IMR-90 (cell line): ENCODE measurements at regions not wholly inside any gene's neighbourhood (a gene's known extent, or its start where the extent isn't known, plus 50 kb on each side); places are given as distances from the start of the nearest gene placed in this dataset.

Experiments used
- ATAC-seq: fragments of 200-7000 bp; cut with Tn5 transposase; 2 replicates; pipeline ENCODE4 v1.9.1; 2020; ENCODE audit warnings: low read depth, mild to moderate bottlenecking, moderate library complexity
- BruUV-seq: library from RNA; stranded (reverse); fragments of 400-500 nt; replicated peaks from 2 replicates; lab custom pipeline; 2021; lab: Mats Ljungman, UMichigan
- CTCF ChIA-PET: fragments of 300-600 bp; formaldehyde crosslinking; extraction: SDS; loops from one replicate; lab custom pipeline; 2021; ENCODE audit warnings: antibody characterized with exemption; lab: Yijun Ruan, JAX
- POLR2A ChIA-PET: fragments of 300-600 bp; sonication (Branson Sonifier 250); formaldehyde crosslinking; loops from one replicate; lab custom pipeline; 2022; ENCODE audit warnings: antibody characterized with exemption; ENCODE audit not compliant: unreplicated experiment; lab: Charles Lee
- DNase-seq: peaks from one replicate; pipeline ENCODE4 v3.0.0; 2013
- H2AFZ ChIP-seq: replicated peaks from 2 replicates; pipeline ENCODE3; 2013; ENCODE audit warnings: low read length, mild to moderate bottlenecking; ENCODE audit not compliant: poor library complexity
- H2AK5ac ChIP-seq: 2 replicates; pipeline ENCODE4 v1.6.1; 2013; ENCODE audit warnings: low read depth, low read length, inconsistent platforms
- H2AK9ac ChIP-seq: replicated peaks from 2 replicates; pipeline ENCODE3; 2013; ENCODE audit warnings: mild to moderate bottlenecking, low read depth, low read length, moderate library complexity; ENCODE audit not compliant: poor library complexity
- H2BK120ac ChIP-seq: 2 replicates; pipeline ENCODE4 v1.6.1; 2013; ENCODE audit warnings: low read depth, low read length, inconsistent platforms
- H2BK15ac ChIP-seq: 3 replicates; pipeline ENCODE4 v1.6.1; 2013; ENCODE audit warnings: low read depth, low read length, inconsistent platforms
- H2BK20ac ChIP-seq: 2 replicates; pipeline ENCODE4 v1.6.1; 2013; ENCODE audit warnings: low read depth, mild to moderate bottlenecking, inconsistent platforms, low read length, moderate library complexity
- H2BK5ac ChIP-seq: 2 replicates; pipeline ENCODE4 v1.6.1; 2013; ENCODE audit warnings: mild to moderate bottlenecking, low read depth, low read length, inconsistent platforms; ENCODE audit not compliant: poor library complexity, severe bottlenecking
- H3K14ac ChIP-seq: replicated peaks from 2 replicates; pipeline ENCODE4 v1.6.1; 2013; ENCODE audit warnings: low read depth, low read length, inconsistent platforms
- H3K18ac ChIP-seq: 2 replicates; pipeline ENCODE4 v1.6.1; 2013; ENCODE audit warnings: low read depth, low read length, control low read depth
- H3K23ac ChIP-seq: 2 replicates; pipeline ENCODE4 v1.6.1; 2013; ENCODE audit warnings: low read depth, low read length, inconsistent platforms
- H3K27ac ChIP-seq: 2 replicates; pipeline ENCODE4 v1.5.1; 2013; ENCODE audit warnings: mild to moderate bottlenecking, control low read depth, low read length; ENCODE audit not compliant: insufficient read depth
- H3K27me3 ChIP-seq: 2 replicates; pipeline ENCODE4 v1.6.1; 2013; ENCODE audit warnings: low read length; ENCODE audit not compliant: control insufficient read depth, insufficient read depth
- H3K36me3 ChIP-seq: 2 replicates; pipeline ENCODE4 v1.6.1; 2013; ENCODE audit warnings: low read length, mixed read lengths; ENCODE audit not compliant: control insufficient read depth, insufficient read depth
- H3K4ac ChIP-seq: 2 replicates; pipeline ENCODE4 v1.6.1; 2013; ENCODE audit warnings: low read depth, low read length, inconsistent platforms
- H3K4me1 ChIP-seq: 2 replicates; pipeline ENCODE4 v1.6.1; 2013; ENCODE audit warnings: low read length, mixed read lengths; ENCODE audit not compliant: control insufficient read depth, insufficient read depth
- H3K4me2 ChIP-seq: 2 replicates; pipeline ENCODE4 v1.6.1; 2013; ENCODE audit warnings: low read depth, mild to moderate bottlenecking, control low read depth, low read length, moderate library complexity
- H3K4me3 ChIP-seq: 2 replicates; pipeline ENCODE4 v1.5.1; 2013; ENCODE audit warnings: low read depth, mild to moderate bottlenecking, control low read depth, low read length, moderate library complexity; ENCODE audit not compliant: insufficient read depth
- H3K56ac ChIP-seq: 2 replicates; pipeline ENCODE4 v1.6.1; 2013; ENCODE audit warnings: low read length, inconsistent platforms; ENCODE audit not compliant: insufficient read depth; ENCODE audit errors: extremely low read depth
- H3K79me1 ChIP-seq, 2 experiments: 2 replicates each; pipeline ENCODE4 v1.6.1; 2013; ENCODE audit warnings: low read length in 2 of 2, inconsistent platforms in 1 of 2, low read depth in 1 of 2
- H3K9ac ChIP-seq: 2 replicates; pipeline ENCODE4 v1.6.1; 2013; ENCODE audit warnings: low read depth, low read length, control low read depth
- H3K9me1 ChIP-seq: 2 replicates; pipeline ENCODE4 v1.6.1; 2013; ENCODE audit warnings: low read length, inconsistent platforms; ENCODE audit not compliant: insufficient read depth
- H3K9me3 ChIP-seq: 2 replicates; pipeline ENCODE4 v1.6.1; 2013; ENCODE audit warnings: low read length; ENCODE audit not compliant: control insufficient read depth, insufficient read depth
- H4K20me1 ChIP-seq: 2 replicates; pipeline ENCODE4 v1.6.1; 2013; ENCODE audit warnings: low read length, inconsistent platforms; ENCODE audit not compliant: insufficient read depth
- H4K5ac ChIP-seq: 2 replicates; pipeline ENCODE4 v1.6.1; 2013; ENCODE audit warnings: mild to moderate bottlenecking, low read depth, low read length, control low read depth
- H4K8ac ChIP-seq, 2 experiments: 2 replicates each; pipeline ENCODE4 v1.6.1; 2013; ENCODE audit warnings: low read depth in 2 of 2, low read length in 2 of 2, control low read depth in 1 of 2, inconsistent platforms in 1 of 2
- H4K91ac ChIP-seq: 2 replicates; pipeline ENCODE4 v1.6.1; 2013; ENCODE audit warnings: low read depth, low read length, inconsistent platforms; ENCODE audit not compliant: insufficient read depth
- ELK1 ChIP-seq: fragments of 150-350 bp; IDR thresholded peaks from 2 replicates; pipeline ENCODE4 v1.6.1; 2016; ENCODE audit warnings: low read depth, mild to moderate bottlenecking, low read length, moderate library complexity, borderline replicate concordance
- MAZ ChIP-seq: IDR thresholded peaks from 2 replicates; pipeline ENCODE4 v1.6.1; 2012; ENCODE audit warnings: low read depth, mild to moderate bottlenecking, low read length, improper control_type of control experiment, moderate library complexity, borderline replicate concordance
- RAD21 ChIP-seq: IDR thresholded peaks from 2 replicates; pipeline ENCODE4 v1.6.1; 2012; ENCODE audit warnings: low read length, improper control_type of control experiment
- RFX5 ChIP-seq: IDR thresholded peaks from 2 replicates; pipeline ENCODE4 v1.8.0; 2012; ENCODE audit warnings: low read depth, mild to moderate bottlenecking, low read length, moderate library complexity
- WGBS, 2 experiments: methylation state at CpG; one replicate each; pipeline versions ENCODE4 v1.1.5 to v1.1.7; 2013; ENCODE audit warnings: missing lambda C conversion rate in 2 of 2; ENCODE audit not compliant: insufficient read length in 1 of 2; ENCODE audit errors: extremely low coverage in 2 of 2; 5-methylcytosine and 5-hydroxymethylcytosine counted together
- dilution Hi-C: fragments of 300-500 bp; cut with HindIII; formaldehyde crosslinking; loops from one replicate; pipeline ENCODE4 v1.14.3; 2018; ENCODE audit warnings: low sequenced_read_pairs; ENCODE audit not compliant: unreplicated experiment
- in situ Hi-C: fragments of 300-500 bp; cut with MboI; formaldehyde crosslinking; loops from 3 replicates; pipeline ENCODE4 v1.14.3; 2019; ENCODE audit warnings: low sequenced_read_pairs, inconsistent platforms, mixed read lengths
- intact Hi-C: fragments of 100-400 bp; cut with micrococcal nuclease; formaldehyde crosslinking; loops from 2 replicates; pipeline ENCODE4 v1.10.0; 2022

- H2BK120ac ChIP-seq, result no peak overlapping the region
- no peaks in the 10 kb centered on the region for H4K20me1 ChIP-seq
- no peak overlapping the region for H3K4me3 ChIP-seq
- H3K36me3 ChIP-seq, result no peaks in the 10 kb centered on the region
- H3K18ac ChIP-seq, result no peak overlapping the region
- ATAC-seq (no peak), DNase-seq (no peak)
- H3K9ac ChIP-seq, result no peak overlapping the region
- H3K4ac ChIP-seq, result no peak overlapping the region
- no peak overlapping the region for H2BK5ac ChIP-seq
- H3K14ac ChIP-seq, result no peak overlapping the region
- dilution Hi-C loops (no loop called here), in situ Hi-C loops (no loop called here), intact Hi-C loops (no loop called here)
- no peak overlapping the region for H4K91ac ChIP-seq
- H2BK20ac ChIP-seq, result no peak overlapping the region
- no peak overlapping the region for H3K23ac ChIP-seq
- no TSS peak for BruUV-seq
- no peaks in the 10 kb centered on the region for H3K27me3 ChIP-seq
- no peak overlapping the region for H2AK9ac ChIP-seq
- H3K56ac ChIP-seq, result no peak overlapping the region
- WGBS, 2 experiments, result no CpG with 5 or more reads among the region's 3 CpGs
- no peak overlapping the region for H2AFZ ChIP-seq
- no peak overlapping the region for H3K4me2 ChIP-seq
- H2AK5ac ChIP-seq, result no peak overlapping the region
- no peaks in the 10 kb centered on the region for H3K9me3 ChIP-seq
- no peaks in the 10 kb centered on the region for H3K9me1 ChIP-seq
- H4K5ac ChIP-seq, result no peak overlapping the region
- TF ChIP-seq RAD21 (no peak), MAZ (no peak), RFX5 (no peak), ELK1 (no peak)
- ChIA-PET CTCF (interaction anchor here (1.3 kb wide), 1 partner anchor 12 kb away, joined by 3 read pairs; no protein-coding TSS in a partner anchor), POLR2A (no interaction called here)
- H3K4me1 ChIP-seq, result no peaks in the 10 kb centered on the region
- no peak overlapping the region for H2BK15ac ChIP-seq
- H3K79me1 ChIP-seq, result no peaks in the 10 kb centered on the region
- H4K8ac ChIP-seq, result no peak overlapping the region
- no peak overlapping the region for H3K27ac ChIP-seq
Measured at GRCh38 chrX:25154168-25154567, 138.4 kb upstream of the ARX start.
